Activated CD4-positive, alpha-beta T cell treated with anti-CD3 and anti-CD28 coated beads, Interleukin-2, amount 10 ng/mL, durations not matched to agents 7 days and 5 days (primary cell): ENCODE measurements at regions not wholly inside any gene's neighbourhood (a gene's known extent, or its start where the extent isn't known, plus 50 kb on each side); places are given as distances from the start of the nearest gene placed in this dataset.

ENCODE experiments used
- CTCF ChIA-PET: fragments of 350-600 bp; sonication (Branson Sonifier 250); formaldehyde crosslinking; loops from one replicate; lab custom pipeline; 2021; ENCODE audit warnings: antibody characterized with exemption; lab: Charles Lee
- POLR2A ChIA-PET: fragments of 350-600 bp; sonication (Branson Sonifier 250); formaldehyde crosslinking; loops from one replicate; lab custom pipeline; 2021; ENCODE audit warnings: antibody characterized with exemption; lab: Charles Lee
- DNase-seq: peaks from one replicate; pipeline ENCODE4 v3.0.0-alpha.2; 2020
- H3K27ac Mint-ChIP-seq: one replicate; pipeline ENCODE4 v1.8.0; 2021; ENCODE audit warnings: mild to moderate bottlenecking, moderate library complexity, mixed read lengths
- H3K27me3 Mint-ChIP-seq: one replicate; pipeline ENCODE4 v1.8.0; 2021; ENCODE audit warnings: mixed read lengths
- H3K36me3 Mint-ChIP-seq: one replicate; pipeline ENCODE4 v1.8.0; 2021; ENCODE audit warnings: low read depth, mixed read lengths
- H3K4me1 Mint-ChIP-seq: one replicate; pipeline ENCODE4 v1.8.0; 2021; ENCODE audit warnings: mixed read lengths
- H3K4me3 Mint-ChIP-seq: one replicate; pipeline ENCODE4 v1.8.0; 2021; ENCODE audit warnings: mild to moderate bottlenecking, moderate library complexity, mixed read lengths
- H3K9me3 Mint-ChIP-seq: one replicate; pipeline ENCODE4 v1.8.0; 2021; ENCODE audit warnings: mixed read lengths

- ChIA-PET CTCF (no interaction called here), POLR2A (no interaction called here)
- DNase-seq: no peak
- H3K4me3 Mint-ChIP-seq: no peak overlapping the region
- no peaks in the 10 kb centered on the region for H3K36me3 Mint-ChIP-seq
- H3K4me1 Mint-ChIP-seq: no peaks in the 10 kb centered on the region
- H3K27ac Mint-ChIP-seq: no peak overlapping the region
- no peaks in the 10 kb centered on the region for H3K27me3 Mint-ChIP-seq
- peaks cover 4% of the 10 kb centered on the region for H3K9me3 Mint-ChIP-seq
Measured at GRCh38 chr4:4618847-4619246, 77.0 kb upstream of the STX18 start.

- H3K9me3 Mint-ChIP-seq: peaks cover 3% of the 10 kb centered on the region
- no peaks in the 10 kb centered on the region for H3K27me3 Mint-ChIP-seq
- ChIA-PET CTCF (interaction anchor here (1.8 kb wide), 1 partner anchor 8 kb away, joined by 5 read pairs; no protein-coding TSS in a partner anchor), POLR2A (no interaction called here)
- H3K27ac Mint-ChIP-seq: no peak overlapping the region
- H3K4me1 Mint-ChIP-seq: no peaks in the 10 kb centered on the region
- no peak for DNase-seq
- no peaks in the 10 kb centered on the region for H3K36me3 Mint-ChIP-seq
- H3K4me3 Mint-ChIP-seq: no peak overlapping the region
Measured at GRCh38 chr4:4614925-4615678, 73.3 kb upstream of the STX18 start.

- ChIA-PET CTCF (interaction anchor here (1.4 kb wide), 1 partner anchor 10 kb away, joined by 4 read pairs; no protein-coding TSS in a partner anchor), POLR2A (no interaction called here)
- no peaks in the 10 kb centered on the region for H3K4me1 Mint-ChIP-seq
- no peak for DNase-seq
- no peaks in the 10 kb centered on the region for H3K9me3 Mint-ChIP-seq
- no peak overlapping the region for H3K27ac Mint-ChIP-seq
- H3K36me3 Mint-ChIP-seq: no peaks in the 10 kb centered on the region
- H3K27me3 Mint-ChIP-seq: no peaks in the 10 kb centered on the region
- H3K4me3 Mint-ChIP-seq: no peak overlapping the region
Measured at GRCh38 chr4:4613641-4614286, 71.9 kb upstream of the STX18 start.

GRCh38 chr4:4613126-4613465, 71.2 kb upstream of the STX18 start:
- H3K27me3 Mint-ChIP-seq: no peaks in the 10 kb centered on the region
- H3K4me3 Mint-ChIP-seq: no peak overlapping the region
- ChIA-PET CTCF (interaction anchor here (0.6 to 1.4 kb wide), 2 partner anchors 11 to 1037 kb away, joined by 3 to 4 read pairs; no protein-coding TSS in a partner anchor), POLR2A (no interaction called here)
- no peaks in the 10 kb centered on the region for H3K9me3 Mint-ChIP-seq
- DNase-seq: no peak
- H3K27ac Mint-ChIP-seq: no peak overlapping the region
- H3K36me3 Mint-ChIP-seq: no peaks in the 10 kb centered on the region
- no peaks in the 10 kb centered on the region for H3K4me1 Mint-ChIP-seq

- no peak for DNase-seq
- Mint-ChIP-seq H3K27me3 (no peaks in the 10 kb centered on the region), H3K9me3 (no peaks in the 10 kb centered on the region), H3K4me1 (no peaks in the 10 kb centered on the region), H3K36me3 (no peaks in the 10 kb centered on the region), H3K4me3 (no peak overlapping the region), H3K27ac (no peak overlapping the region)
- ChIA-PET CTCF (no interaction called here), POLR2A (no interaction called here)
Measured at GRCh38 chr4:4610672-4611071, 68.8 kb upstream of the STX18 start.

GRCh38 chr4:4609622-4610334, 67.9 kb upstream of the STX18 start:
- H3K36me3 Mint-ChIP-seq: no peaks in the 10 kb centered on the region
- DNase-seq: no peak
- no peaks in the 10 kb centered on the region for H3K9me3 Mint-ChIP-seq
- H3K4me1 Mint-ChIP-seq: no peaks in the 10 kb centered on the region
- H3K4me3 Mint-ChIP-seq: no peak overlapping the region
- H3K27ac Mint-ChIP-seq: no peak overlapping the region
- no peaks in the 10 kb centered on the region for H3K27me3 Mint-ChIP-seq
- CTCF ChIA-PET: interaction anchor here (0.6 kb wide), 1 partner anchor 545 kb away, joined by 8 read pairs; no protein-coding TSS in a partner anchor
- POLR2A ChIA-PET: no interaction called here

- H3K4me1 Mint-ChIP-seq: no peaks in the 10 kb centered on the region
- no peak overlapping the region for H3K27ac Mint-ChIP-seq
- CTCF ChIA-PET: no interaction called here
- H3K4me3 Mint-ChIP-seq: no peak overlapping the region
- no peaks in the 10 kb centered on the region for H3K36me3 Mint-ChIP-seq
- no peak for DNase-seq
- H3K27me3 Mint-ChIP-seq: no peaks in the 10 kb centered on the region
- H3K9me3 Mint-ChIP-seq: no peaks in the 10 kb centered on the region
- POLR2A ChIA-PET: no interaction called here
Measured at GRCh38 chr4:4608214-4608537, 66.3 kb upstream of the STX18 start.

- H3K4me3 Mint-ChIP-seq: no peak overlapping the region
- H3K27me3 Mint-ChIP-seq: no peaks in the 10 kb centered on the region
- ChIA-PET POLR2A (no interaction called here), CTCF (interaction anchor here (0.7 to 1.9 kb wide), 3 partner anchors 9 to 33 kb away, joined by 3 to 6 read pairs (median 5); no protein-coding TSS in a partner anchor)
- H3K36me3 Mint-ChIP-seq: no peaks in the 10 kb centered on the region
- no peak for DNase-seq
- no peak overlapping the region for H3K27ac Mint-ChIP-seq
- no peaks in the 10 kb centered on the region for H3K4me1 Mint-ChIP-seq
- H3K9me3 Mint-ChIP-seq: no peaks in the 10 kb centered on the region
Measured at GRCh38 chr4:4607336-4608213, 65.7 kb upstream of the STX18 start.

GRCh38 chr4:4606321-4606720, 64.5 kb upstream of the STX18 start:
- CTCF ChIA-PET: interaction anchor here (1.1 to 1.9 kb wide), 2 partner anchors 10 to 11 kb away, joined by 5 to 6 read pairs; no protein-coding TSS in a partner anchor
- DNase-seq: no peak
- POLR2A ChIA-PET: no interaction called here
- Mint-ChIP-seq H3K9me3 (no peaks in the 10 kb centered on the region), H3K27ac (no peak overlapping the region), H3K4me1 (no peaks in the 10 kb centered on the region), H3K4me3 (no peak overlapping the region), H3K36me3 (no peaks in the 10 kb centered on the region), H3K27me3 (no peaks in the 10 kb centered on the region)

GRCh38 chr4:4605849-4606248, 64.0 kb upstream of the STX18 start:
- DNase-seq: no peak
- H3K36me3 Mint-ChIP-seq: no peaks in the 10 kb centered on the region
- H3K4me3 Mint-ChIP-seq: no peak overlapping the region
- H3K9me3 Mint-ChIP-seq: no peaks in the 10 kb centered on the region
- H3K27ac Mint-ChIP-seq: no peak overlapping the region
- H3K27me3 Mint-ChIP-seq: no peaks in the 10 kb centered on the region
- H3K4me1 Mint-ChIP-seq: no peaks in the 10 kb centered on the region
- CTCF ChIA-PET: interaction anchor here (1.9 kb wide), 1 partner anchor 10 kb away, joined by 5 read pairs; no protein-coding TSS in a partner anchor
- POLR2A ChIA-PET: no interaction called here

GRCh38 chr4:4603592-4603991, 61.7 kb upstream of the STX18 start:
- H3K9me3 Mint-ChIP-seq: no peaks in the 10 kb centered on the region
- POLR2A ChIA-PET: no interaction called here
- no peak overlapping the region for H3K4me3 Mint-ChIP-seq
- H3K27me3 Mint-ChIP-seq: no peaks in the 10 kb centered on the region
- no peak overlapping the region for H3K27ac Mint-ChIP-seq
- H3K36me3 Mint-ChIP-seq: no peaks in the 10 kb centered on the region
- no peak for DNase-seq
- no peaks in the 10 kb centered on the region for H3K4me1 Mint-ChIP-seq
- CTCF ChIA-PET: no interaction called here

GRCh38 chr4:4603067-4603466, 61.2 kb upstream of the STX18 start:
- POLR2A ChIA-PET: no interaction called here
- Mint-ChIP-seq H3K27ac (no peak overlapping the region), H3K9me3 (no peaks in the 10 kb centered on the region), H3K36me3 (no peaks in the 10 kb centered on the region), H3K4me1 (no peaks in the 10 kb centered on the region), H3K27me3 (no peaks in the 10 kb centered on the region), H3K4me3 (no peak overlapping the region)
- CTCF ChIA-PET: no interaction called here
- no peak for DNase-seq
